ENCODE measurements at regions not wholly inside any gene's neighbourhood (a gene's known extent, or its start where the extent isn't known, plus 50 kb on each side); places are given as distances from the start of the nearest gene placed in this dataset.

- TF ChIP-seq, protein P1, sequence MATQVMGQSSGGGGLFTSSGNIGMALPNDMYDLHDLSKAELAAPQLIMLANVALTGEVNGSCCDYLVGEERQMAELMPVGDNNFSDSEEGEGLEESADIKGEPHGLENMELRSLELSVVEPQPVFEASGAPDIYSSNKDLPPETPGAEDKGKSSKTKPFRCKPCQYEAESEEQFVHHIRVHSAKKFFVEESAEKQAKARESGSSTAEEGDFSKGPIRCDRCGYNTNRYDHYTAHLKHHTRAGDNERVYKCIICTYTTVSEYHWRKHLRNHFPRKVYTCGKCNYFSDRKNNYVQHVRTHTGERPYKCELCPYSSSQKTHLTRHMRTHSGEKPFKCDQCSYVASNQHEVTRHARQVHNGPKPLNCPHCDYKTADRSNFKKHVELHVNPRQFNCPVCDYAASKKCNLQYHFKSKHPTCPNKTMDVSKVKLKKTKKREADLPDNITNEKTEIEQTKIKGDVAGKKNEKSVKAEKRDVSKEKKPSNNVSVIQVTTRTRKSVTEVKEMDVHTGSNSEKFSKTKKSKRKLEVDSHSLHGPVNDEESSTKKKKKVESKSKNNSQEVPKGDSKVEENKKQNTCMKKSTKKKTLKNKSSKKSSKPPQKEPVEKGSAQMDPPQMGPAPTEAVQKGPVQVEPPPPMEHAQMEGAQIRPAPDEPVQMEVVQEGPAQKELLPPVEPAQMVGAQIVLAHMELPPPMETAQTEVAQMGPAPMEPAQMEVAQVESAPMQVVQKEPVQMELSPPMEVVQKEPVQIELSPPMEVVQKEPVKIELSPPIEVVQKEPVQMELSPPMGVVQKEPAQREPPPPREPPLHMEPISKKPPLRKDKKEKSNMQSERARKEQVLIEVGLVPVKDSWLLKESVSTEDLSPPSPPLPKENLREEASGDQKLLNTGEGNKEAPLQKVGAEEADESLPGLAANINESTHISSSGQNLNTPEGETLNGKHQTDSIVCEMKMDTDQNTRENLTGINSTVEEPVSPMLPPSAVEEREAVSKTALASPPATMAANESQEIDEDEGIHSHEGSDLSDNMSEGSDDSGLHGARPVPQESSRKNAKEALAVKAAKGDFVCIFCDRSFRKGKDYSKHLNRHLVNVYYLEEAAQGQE (IDR thresholded peaks at IDR 0.05): no peak
- TF ChIP-seq YY1 (IDR thresholded peaks at IDR 0.05) (no peak), EGR1 (IDR thresholded peaks at IDR 0.05; ENCODE audit: low read depth in 2 of 2) (no peak), SP1 (IDR thresholded peaks at IDR 0.05) (no peak), RXRA (IDR thresholded peaks at IDR 0.05) (no peak), RAD21 (IDR thresholded peaks at IDR 0.05) (no peak)
- TF ChIP-seq, protein P2, sequence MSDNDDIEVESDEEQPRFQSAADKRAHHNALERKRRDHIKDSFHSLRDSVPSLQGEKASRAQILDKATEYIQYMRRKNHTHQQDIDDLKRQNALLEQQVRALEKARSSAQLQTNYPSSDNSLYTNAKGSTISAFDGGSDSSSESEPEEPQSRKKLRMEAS (IDR thresholded peaks at IDR 0.05): no peak
Measured at GRCh38 chr1:29683472-29683871, 447.1 kb downstream of the PTPRU start (continued).

- 28% methylated on average over 3 of the region's 3 CpGs for WGBS
- no peaks in the 10 kb centered on the region for H3K9me3 ChIP-seq (ENCODE audit: control insufficient read depth in 4 of 4, low read length in 3 of 4)
- no peaks in the 10 kb centered on the region for H3K4me1 ChIP-seq (ENCODE audit: control insufficient read depth in 4 of 4, insufficient read depth in 4 of 4, low read length in 3 of 4)
- peaks cover 0 to 6% (median 0%) of the 10 kb centered on the region in 4 donors for H3K27me3 ChIP-seq (ENCODE audit: control insufficient read depth in 4 of 4, insufficient read depth in 4 of 4, low read length in 3 of 4)
- peak; percentile 17 for DNase-seq (ENCODE audit: low spot score)
- H3K4me3 ChIP-seq (ENCODE audit: low read depth in 1 of 3, low read length in 3 of 3): no peak overlapping the region
- H3K27ac ChIP-seq (ENCODE audit: low read depth in 1 of 2, low read length in 2 of 2): no peak overlapping the region
- no peak overlapping the region for H3K9ac ChIP-seq (ENCODE audit: low read depth in 1 of 2, low read length in 2 of 2)
- H3K36me3 ChIP-seq (ENCODE audit: control insufficient read depth in 4 of 4, insufficient read depth in 3 of 4, low read depth in 1 of 4, low read length in 3 of 4): no peaks in the 10 kb centered on the region
- no peak for TF ChIP-seq RAD21 (IDR thresholded peaks at IDR 0.05)
Measured at GRCh38 chr1:29682919-29683295, 446.6 kb downstream of the PTPRU start.

DNA sequence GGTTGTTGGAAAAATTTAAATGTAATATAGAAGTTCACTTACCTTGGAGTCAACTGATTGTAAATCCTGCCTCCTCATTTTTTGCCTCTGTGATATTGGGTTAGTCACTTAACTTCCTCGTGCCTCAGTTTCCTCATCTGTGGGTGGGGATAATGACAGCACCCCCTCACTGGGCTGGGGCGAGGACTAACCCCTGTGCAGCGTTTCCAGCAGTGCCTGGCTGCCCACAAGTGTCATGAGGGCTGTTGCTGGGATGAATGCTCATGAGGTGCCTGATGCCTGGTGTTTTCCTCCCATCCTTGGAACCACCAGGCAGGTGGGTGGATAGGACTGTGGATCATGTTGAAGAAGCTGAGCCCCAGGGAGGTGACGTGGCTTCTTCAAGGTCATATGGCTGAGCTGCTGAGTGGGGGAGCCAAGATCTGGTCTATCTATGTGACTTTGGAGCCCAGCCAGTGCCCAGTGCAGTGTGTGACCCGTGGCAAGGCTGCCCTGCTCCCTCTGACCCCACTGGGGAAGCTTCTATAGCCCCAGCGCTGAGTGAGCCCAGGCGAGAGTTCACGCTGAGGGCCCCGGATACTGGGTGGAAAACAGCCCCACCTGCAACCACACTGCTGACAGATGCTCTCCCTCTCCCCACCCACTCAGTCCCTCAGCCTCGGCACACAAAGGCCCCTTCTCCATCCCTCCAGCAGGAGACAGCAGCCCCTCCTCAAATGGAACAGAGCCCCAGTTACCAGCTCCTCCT lies 446.0 kb downstream of the PTPRU start:
- peaks cover 0 to 6% (median 0%) of the 10 kb centered on the region in 4 donors for H3K27me3 ChIP-seq (ENCODE audit: control insufficient read depth in 4 of 4, insufficient read depth in 4 of 4, low read length in 3 of 4)

More for the DNA sequence above, 446.0 kb downstream of the PTPRU start:
- no peaks in the 10 kb centered on the region for H3K9me3 ChIP-seq (ENCODE audit: control insufficient read depth in 4 of 4, low read length in 3 of 4)
- WGBS: 45% methylated on average over 10 of the region's 10 CpGs
- H3K4me1 ChIP-seq (ENCODE audit: control insufficient read depth in 4 of 4, insufficient read depth in 4 of 4, low read length in 3 of 4): no peaks in the 10 kb centered on the region
- H3K27ac ChIP-seq (ENCODE audit: low read depth in 1 of 2, low read length in 2 of 2): no peak overlapping the region
- no peaks in the 10 kb centered on the region for H3K36me3 ChIP-seq (ENCODE audit: control insufficient read depth in 4 of 4, insufficient read depth in 3 of 4, low read depth in 1 of 4, low read length in 3 of 4)
- H3K9ac ChIP-seq (ENCODE audit: low read depth in 1 of 2, low read length in 2 of 2): no peak overlapping the region
- peak; percentile 20 for DNase-seq (ENCODE audit: low spot score)
- TF ChIP-seq HNF4G (IDR thresholded peaks at IDR 0.05): no peak
- no peak for TF ChIP-seq ZBTB33 (IDR thresholded peaks at IDR 0.05)
- no peak for TF ChIP-seq SP1 (IDR thresholded peaks at IDR 0.05)
- no peak for TF ChIP-seq GABPA (IDR thresholded peaks at IDR 0.05 in 1 of 2, conservative IDR thresholded peaks at IDR 0.05 in 1 of 2)
- TF ChIP-seq RXRA (IDR thresholded peaks at IDR 0.05): no peak
- TF ChIP-seq NR2F2 (IDR thresholded peaks at IDR 0.05): no peak
- TF ChIP-seq TAF1 (conservative IDR thresholded peaks at IDR 0.05): no peak
- TF ChIP-seq, protein P3, sequence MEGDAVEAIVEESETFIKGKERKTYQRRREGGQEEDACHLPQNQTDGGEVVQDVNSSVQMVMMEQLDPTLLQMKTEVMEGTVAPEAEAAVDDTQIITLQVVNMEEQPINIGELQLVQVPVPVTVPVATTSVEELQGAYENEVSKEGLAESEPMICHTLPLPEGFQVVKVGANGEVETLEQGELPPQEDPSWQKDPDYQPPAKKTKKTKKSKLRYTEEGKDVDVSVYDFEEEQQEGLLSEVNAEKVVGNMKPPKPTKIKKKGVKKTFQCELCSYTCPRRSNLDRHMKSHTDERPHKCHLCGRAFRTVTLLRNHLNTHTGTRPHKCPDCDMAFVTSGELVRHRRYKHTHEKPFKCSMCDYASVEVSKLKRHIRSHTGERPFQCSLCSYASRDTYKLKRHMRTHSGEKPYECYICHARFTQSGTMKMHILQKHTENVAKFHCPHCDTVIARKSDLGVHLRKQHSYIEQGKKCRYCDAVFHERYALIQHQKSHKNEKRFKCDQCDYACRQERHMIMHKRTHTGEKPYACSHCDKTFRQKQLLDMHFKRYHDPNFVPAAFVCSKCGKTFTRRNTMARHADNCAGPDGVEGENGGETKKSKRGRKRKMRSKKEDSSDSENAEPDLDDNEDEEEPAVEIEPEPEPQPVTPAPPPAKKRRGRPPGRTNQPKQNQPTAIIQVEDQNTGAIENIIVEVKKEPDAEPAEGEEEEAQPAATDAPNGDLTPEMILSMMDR (IDR thresholded peaks at IDR 0.05; ENCODE audit: low read depth, low read length, missing input control): no peak
- no peak for TF ChIP-seq EGR1 (IDR thresholded peaks at IDR 0.05; ENCODE audit: low read depth in 2 of 2)
- TF ChIP-seq, protein P2 (IDR thresholded peaks at IDR 0.05): no peak
- TF ChIP-seq, protein P1 (IDR thresholded peaks at IDR 0.05): no peak
- no peak for TF ChIP-seq JUND (IDR thresholded peaks at IDR 0.05)
- TF ChIP-seq HNF4A (conservative IDR thresholded peaks at IDR 0.05): no peak
- no peak for TF ChIP-seq FOXA1 (IDR thresholded peaks at IDR 0.05)
- H3K4me3 ChIP-seq (ENCODE audit: low read depth in 1 of 3, low read length in 3 of 3): no peak overlapping the region
